G401.6 (cell line): ENCODE measurements at regions not wholly inside any gene's neighbourhood (a gene's known extent, or its start where the extent isn't known, plus 50 kb on each side); places are given as distances from the start of the nearest gene placed in this dataset.

Experiments
- FAIRE-seq: peaks from 2 replicates; lab custom pipeline; 2012; peaks lifted over from hg19 to GRCh38; lab: Jason Lieb, UNC

GRCh38 chr7:121562259-121562658, 166.2 kb upstream of the FAM3C start:
- no peak for FAIRE-seq

- no peak for FAIRE-seq
Measured at GRCh38 chr7:121561717-121562116, 165.6 kb upstream of the FAM3C start.

- FAIRE-seq = no peak
Measured at GRCh38 chr7:121560267-121560990, 164.3 kb upstream of the FAM3C start.

- no peak for FAIRE-seq
Measured at GRCh38 chr7:121558288-121558687, 162.2 kb upstream of the FAM3C start.

- FAIRE-seq = no peak
Measured at GRCh38 chr7:121557034-121557892, 161.2 kb upstream of the FAM3C start.

- FAIRE-seq = no peak
Measured at GRCh38 chr7:121555558-121555957, 159.4 kb upstream of the FAM3C start.

- peak; percentile 94 for FAIRE-seq
Measured at GRCh38 chr7:121547544-121548092, 151.5 kb upstream of the FAM3C start.

GRCh38 chr7:121546632-121547543, 150.8 kb upstream of the FAM3C start:
- FAIRE-seq = no peak

GRCh38 chr7:121545418-121545817, 149.3 kb upstream of the FAM3C start:
- no peak for FAIRE-seq

GRCh38 chr7:121544726-121545125, 148.6 kb upstream of the FAM3C start:
- FAIRE-seq = no peak

GRCh38 chr7:121544238-121544637, 148.1 kb upstream of the FAM3C start:
- FAIRE-seq = no peak

- no peak for FAIRE-seq
Measured at GRCh38 chr7:121541457-121541856, 145.3 kb upstream of the FAM3C start.

- FAIRE-seq = no peak
Measured at GRCh38 chr7:121540138-121540537, 144.0 kb upstream of the FAM3C start.

- no peak for FAIRE-seq
Measured at GRCh38 chr7:121537031-121537430, 140.9 kb upstream of the FAM3C start.

- no peak for FAIRE-seq
Measured at GRCh38 chr7:121531175-121532070, 135.3 kb upstream of the FAM3C start.

- FAIRE-seq = no peak
Measured at GRCh38 chr7:121530227-121531174, 134.4 kb upstream of the FAM3C start.

GRCh38 chr7:121529003-121529402, 132.9 kb upstream of the FAM3C start:
- FAIRE-seq = no peak

GRCh38 chr7:121526210-121526609, 130.1 kb upstream of the FAM3C start:
- peak; percentile 92 for FAIRE-seq

- no peak for FAIRE-seq
Measured at GRCh38 chr7:121525155-121525819, 129.2 kb upstream of the FAM3C start.
